ENCODE measurements at regions not wholly inside any gene's neighbourhood (a gene's known extent, or its start where the extent isn't known, plus 50 kb on each side); places are given as distances from the start of the nearest gene placed in this dataset.
A peak's percentile ranks its signal among the peaks of the same experiment; 100 is the strongest.
"Not testable (repeated sequence)": the region's sequence is repeated elsewhere in the genome, so short reads cannot be mapped to it uniquely, and the experiment has no call there.

DNA sequence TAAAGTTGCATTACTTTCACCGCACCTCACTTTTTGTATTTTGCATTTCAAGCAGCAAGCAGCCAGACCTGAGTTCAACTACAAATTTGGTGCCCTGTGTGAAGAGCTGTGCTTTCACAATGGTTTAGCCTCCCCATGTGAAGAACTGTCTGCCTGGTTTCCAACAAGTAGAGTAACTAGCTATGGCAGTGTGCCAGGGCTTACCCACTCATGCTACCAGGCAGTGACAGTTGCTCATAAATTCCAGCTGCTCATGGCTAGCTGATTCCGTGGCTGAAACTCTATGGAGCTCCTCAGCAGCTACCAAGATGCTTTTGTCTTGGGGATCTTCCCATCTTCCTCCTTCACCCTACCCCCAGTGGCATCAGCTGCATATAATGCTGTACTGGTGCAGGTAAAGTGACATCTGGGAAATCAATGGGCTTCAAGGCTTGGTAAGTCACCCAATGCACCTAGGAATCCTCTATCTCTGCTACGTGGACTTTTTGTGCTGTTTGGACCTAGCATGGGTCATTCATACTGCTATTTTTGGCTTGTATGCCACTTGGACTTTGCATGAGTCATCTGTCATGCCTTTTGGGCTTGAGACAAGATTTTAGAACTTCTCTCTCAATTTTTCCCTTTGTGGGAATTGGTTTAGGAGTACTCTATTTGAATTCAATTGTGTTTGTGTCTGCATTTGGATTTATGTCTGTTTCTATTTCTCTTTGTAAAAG lies 176.5 kb upstream of the GJE1 start:
- no peak for ATAC-seq (replicated peaks)
- Mint-ChIP-seq H3K4me3 (no peak overlapping the region), H3K27ac (no peak overlapping the region), H3K27me3 (no peaks in the 10 kb centered on the region), H3K4me1 (no peaks in the 10 kb centered on the region), H3K36me3 (peaks cover 0 to 6% of the 10 kb centered on the region in 2 donors), H3K9me3 (peaks cover 15 to 16% of the 10 kb centered on the region in 2 donors)
- no peak for DNase-seq

DNA sequence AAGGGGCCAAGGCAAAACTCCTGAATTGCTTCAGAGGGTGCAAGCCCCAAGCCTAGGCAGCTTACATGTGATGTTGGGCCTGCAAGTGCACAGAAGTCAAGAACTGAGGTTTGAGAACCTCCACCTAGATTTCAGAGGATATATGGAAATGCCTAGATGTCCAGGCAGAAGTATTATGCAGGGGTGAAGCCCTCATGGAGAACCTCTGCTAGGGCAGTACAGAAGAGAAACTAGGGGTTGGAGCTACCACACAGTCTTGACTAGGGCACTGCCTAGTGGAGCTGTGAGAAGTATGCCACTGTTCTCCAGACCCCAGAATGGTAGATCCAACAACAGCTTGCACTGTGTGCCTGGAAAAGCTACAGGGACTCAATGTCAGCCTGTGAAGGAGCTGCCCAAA lies 179.7 kb upstream of the GJE1 start:
- H3K9me3 Mint-ChIP-seq: peaks cover 15 to 16% of the 10 kb centered on the region in 2 donors
- no peak overlapping the region for H3K4me3 Mint-ChIP-seq
- H3K4me1 Mint-ChIP-seq: no peaks in the 10 kb centered on the region
- no peaks in the 10 kb centered on the region for H3K27me3 Mint-ChIP-seq
- no peak for DNase-seq
- no peak for ATAC-seq (replicated peaks)
- H3K36me3 Mint-ChIP-seq: peaks cover 0 to 6% of the 10 kb centered on the region in 2 donors
- no peak overlapping the region for H3K27ac Mint-ChIP-seq

DNA sequence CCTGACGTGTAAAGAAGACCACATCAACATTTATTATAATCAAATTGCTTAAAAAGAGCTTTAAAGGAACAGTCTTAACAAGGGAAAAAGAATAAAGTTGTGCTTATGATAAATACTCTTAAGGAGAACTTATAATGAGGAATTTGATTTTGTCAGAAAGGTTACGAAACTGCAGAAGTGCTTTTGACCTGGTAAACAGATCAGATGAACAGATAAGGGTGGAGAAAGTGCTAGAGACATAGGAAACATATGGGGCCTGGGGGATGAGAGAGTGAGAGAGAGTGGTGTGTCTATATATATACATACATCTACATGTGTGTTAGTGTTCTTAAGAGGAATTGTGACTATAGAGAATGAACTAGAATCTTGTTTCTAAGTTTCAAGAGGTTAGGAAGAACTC lies 186.2 kb upstream of the GJE1 start:
- Mint-ChIP-seq H3K27me3 (no peaks in the 10 kb centered on the region), H3K9me3 (peaks cover 8 to 12% of the 10 kb centered on the region in 2 donors), H3K27ac (no peak overlapping the region), H3K4me3 (no peak overlapping the region), H3K4me1 (no peaks in the 10 kb centered on the region), H3K36me3 (peaks cover 0 to 2% of the 10 kb centered on the region in 2 donors)
- ATAC-seq (replicated peaks): no peak
- DNase-seq: no peak

DNA sequence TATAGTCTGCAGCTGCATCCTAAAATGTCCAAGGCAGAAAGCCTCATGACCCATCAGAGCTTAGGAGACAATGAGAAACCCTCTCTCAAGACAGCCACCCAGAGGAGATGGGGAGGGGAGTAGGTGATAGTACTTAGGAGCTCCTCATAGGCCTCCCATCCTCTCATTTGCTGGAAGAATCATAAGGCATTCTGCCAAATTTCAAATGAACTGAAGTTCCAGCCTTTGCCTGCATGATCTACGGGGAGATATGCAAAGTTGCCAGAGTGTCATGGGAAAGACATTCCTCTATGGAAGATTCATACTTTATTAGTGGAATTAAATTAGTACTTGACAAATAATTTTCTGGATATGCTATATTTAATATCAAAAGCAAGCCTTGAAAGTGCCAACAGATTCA lies 194.1 kb upstream of the GJE1 start:
- Mint-ChIP-seq H3K27ac (no peak overlapping the region), H3K4me3 (no peak overlapping the region), H3K4me1 (no peaks in the 10 kb centered on the region), H3K36me3 (no peaks in the 10 kb centered on the region), H3K27me3 (no peaks in the 10 kb centered on the region), H3K9me3 (peaks cover 8% of the 10 kb centered on the region in 2 donors)
- ATAC-seq (replicated peaks) (no peak), DNase-seq (no peak)

DNA sequence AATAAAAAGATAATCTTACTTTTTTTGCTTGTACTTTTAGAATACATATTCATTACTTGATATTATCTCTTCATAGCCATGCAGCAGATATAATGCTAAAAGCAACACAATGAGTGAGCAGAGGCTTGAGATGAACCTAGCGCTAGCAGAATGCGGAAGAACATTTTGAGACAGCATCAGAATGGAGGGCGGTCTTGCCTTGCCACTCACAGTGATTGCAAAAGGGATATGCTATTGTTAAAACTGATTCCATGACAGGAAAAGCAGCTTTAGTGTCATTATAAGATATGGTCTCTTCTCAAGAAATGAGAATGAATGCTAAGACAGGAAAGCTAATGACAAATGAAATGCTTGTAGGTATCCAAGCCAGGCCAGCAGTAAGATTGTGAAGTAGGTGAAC lies 200.0 kb upstream of the GJE1 start:
- Mint-ChIP-seq H3K9me3 (no peaks in the 10 kb centered on the region), H3K27ac (no peak overlapping the region), H3K4me1 (no peaks in the 10 kb centered on the region), H3K27me3 (no peaks in the 10 kb centered on the region), H3K36me3 (no peaks in the 10 kb centered on the region), H3K4me3 (no peak overlapping the region)
- DNase-seq (no peak), ATAC-seq (replicated peaks) (no peak)

DNA sequence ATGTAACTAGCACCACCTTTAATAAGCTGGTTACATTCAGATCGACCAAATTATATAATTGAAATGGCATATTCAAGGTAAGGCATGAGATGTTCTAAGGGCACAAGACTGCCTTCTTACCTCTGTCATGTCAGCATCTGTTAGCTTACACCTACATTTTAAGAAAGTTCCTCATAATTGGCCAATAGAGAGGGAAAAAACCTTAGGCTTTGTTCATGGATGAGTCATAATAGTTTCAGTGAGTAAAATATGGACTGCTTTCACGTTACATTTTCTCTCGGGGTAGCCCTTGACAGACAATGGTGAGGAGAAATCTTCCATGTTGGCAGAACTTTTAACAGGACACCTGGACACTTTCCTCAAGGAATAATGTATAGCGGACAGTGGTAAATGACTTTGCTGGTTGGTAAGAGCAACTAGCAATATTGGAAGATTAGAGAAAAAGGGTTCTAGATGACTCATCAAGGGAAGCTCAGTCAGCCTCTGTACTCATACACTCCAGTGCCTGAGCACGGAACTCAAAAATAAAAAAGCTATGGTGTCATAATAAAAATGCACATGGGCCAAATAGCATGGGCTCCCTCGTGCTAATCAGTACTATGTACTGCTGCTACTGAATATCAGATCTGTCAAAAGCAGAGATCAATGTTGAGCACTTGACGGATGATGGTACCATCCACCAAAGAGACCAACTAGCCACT lies 206.4 kb upstream of the GJE1 start:
- H3K4me3 Mint-ChIP-seq, H3K4me1 Mint-ChIP-seq, H3K27ac Mint-ChIP-seq, DNase-seq, H3K27me3 Mint-ChIP-seq, H3K9me3 Mint-ChIP-seq, H3K36me3 Mint-ChIP-seq: not testable (repeated sequence)
- ATAC-seq (replicated peaks): peak; percentile 61 to 65

DNA sequence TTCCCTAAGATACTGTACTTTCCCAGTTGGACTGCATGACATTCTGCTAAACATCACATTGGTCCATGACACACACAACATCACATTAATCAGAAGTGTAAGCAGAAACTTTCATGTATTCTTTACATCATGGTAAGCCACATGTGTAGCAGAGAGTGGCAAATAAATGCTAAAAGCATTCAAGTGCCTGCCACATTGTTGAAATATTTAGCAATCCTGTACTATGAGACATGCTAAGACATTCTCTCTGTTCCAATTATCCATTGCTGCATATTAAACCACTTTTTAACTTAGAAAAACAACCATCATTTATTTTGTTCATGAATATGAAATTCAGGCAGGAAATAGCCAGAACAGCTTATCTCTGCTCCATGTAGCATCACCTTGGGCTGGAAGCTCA lies 207.7 kb upstream of the GJE1 start:
- no peaks in the 10 kb centered on the region for H3K4me1 Mint-ChIP-seq
- no peaks in the 10 kb centered on the region for H3K9me3 Mint-ChIP-seq
- no peak overlapping the region for H3K27ac Mint-ChIP-seq
- no peak for DNase-seq
- no peak for ATAC-seq (replicated peaks)
- H3K36me3 Mint-ChIP-seq: no peaks in the 10 kb centered on the region
- no peaks in the 10 kb centered on the region for H3K27me3 Mint-ChIP-seq
- H3K4me3 Mint-ChIP-seq: no peak overlapping the region

DNA sequence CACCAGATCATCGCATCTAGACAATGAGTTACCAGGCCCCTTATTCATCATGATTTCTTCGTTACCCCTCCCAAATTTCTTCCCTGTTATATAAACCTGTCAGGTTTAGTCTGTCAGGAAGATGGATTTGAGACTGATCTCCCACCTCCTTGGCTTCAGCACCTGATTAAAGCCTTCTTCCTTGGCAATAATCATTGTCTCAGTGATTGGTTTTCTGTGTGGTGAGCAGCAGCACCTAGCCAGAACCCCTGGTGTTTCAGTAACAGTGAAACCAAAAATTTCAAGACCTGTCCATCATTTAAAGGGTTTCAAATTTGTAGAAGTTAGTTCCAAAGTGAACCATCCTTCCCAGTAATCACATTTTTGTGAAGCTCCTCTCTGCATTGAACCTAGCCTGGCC lies 209.8 kb upstream of the GJE1 start:
- H3K9me3 Mint-ChIP-seq: no peaks in the 10 kb centered on the region
- H3K36me3 Mint-ChIP-seq: no peaks in the 10 kb centered on the region
- no peak overlapping the region for H3K27ac Mint-ChIP-seq
- H3K27me3 Mint-ChIP-seq: no peaks in the 10 kb centered on the region
- DNase-seq: no peak
- ATAC-seq (replicated peaks): no peak
- no peak overlapping the region for H3K4me3 Mint-ChIP-seq
- H3K4me1 Mint-ChIP-seq: no peaks in the 10 kb centered on the region

DNA sequence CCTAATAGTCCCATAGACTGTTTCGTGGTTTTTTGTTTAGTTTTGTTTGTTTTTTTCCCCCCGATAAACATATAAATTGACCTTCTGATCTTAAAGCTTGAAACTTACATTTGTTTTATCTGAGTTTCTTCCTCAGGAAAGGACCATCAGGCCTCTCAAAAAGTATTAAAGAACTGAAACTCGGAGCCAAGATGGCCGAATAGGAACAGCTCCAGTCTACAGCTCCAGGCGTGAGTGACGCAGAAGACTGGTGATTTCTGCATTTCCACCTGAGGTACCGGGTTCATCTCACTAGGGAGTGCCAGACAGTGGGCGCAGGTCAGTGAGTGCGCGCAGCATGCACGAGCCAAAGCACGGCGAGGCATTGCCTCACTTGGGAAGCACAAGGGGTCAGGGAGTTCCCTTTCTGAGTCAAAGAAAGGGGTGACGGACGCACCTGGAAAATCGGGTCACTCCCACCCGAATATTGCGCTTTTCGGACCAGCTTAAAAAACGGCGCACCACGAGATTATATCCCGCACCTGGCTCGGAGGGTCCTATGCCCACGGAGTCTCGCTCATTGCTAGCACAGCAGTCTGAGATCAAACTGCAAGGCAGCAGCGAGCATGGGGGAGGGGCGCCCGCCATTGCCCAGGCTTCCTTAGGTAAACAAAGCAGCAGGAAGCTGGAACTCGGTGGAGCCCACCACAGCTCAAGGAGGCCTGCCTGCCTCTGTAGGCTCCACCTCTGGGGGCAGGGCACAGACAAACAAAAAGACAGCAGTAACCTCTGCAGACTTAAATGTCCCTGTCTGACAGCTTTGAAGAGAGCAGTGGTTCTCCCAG lies 215.8 kb upstream of the GJE1 start:
- H3K9me3 Mint-ChIP-seq; H3K4me3 Mint-ChIP-seq; H3K4me1 Mint-ChIP-seq; H3K27ac Mint-ChIP-seq; DNase-seq; H3K36me3 Mint-ChIP-seq; ATAC-seq (replicated peaks); H3K27me3 Mint-ChIP-seq: not testable (repeated sequence)

DNA sequence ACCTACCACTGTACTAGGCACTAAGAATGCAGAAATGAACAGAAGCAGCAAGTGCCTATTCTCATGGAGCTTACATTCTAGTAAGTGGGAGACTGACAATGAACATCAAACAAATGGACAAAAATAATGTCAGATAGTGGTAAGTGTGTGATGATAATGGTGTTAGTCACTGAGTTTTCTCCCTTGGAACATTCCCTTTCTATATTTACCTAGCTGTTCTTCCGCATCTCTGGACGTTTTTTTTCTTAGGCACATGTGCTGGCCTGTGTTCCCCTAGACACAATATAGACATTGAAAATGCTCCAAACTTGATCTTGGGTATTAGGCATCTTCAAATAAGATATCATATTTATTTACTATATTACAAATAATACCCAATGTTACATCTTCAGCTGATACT lies 218.1 kb upstream of the GJE1 start:
- no peak overlapping the region for H3K27ac Mint-ChIP-seq
- DNase-seq (no peak), ATAC-seq (replicated peaks) (no peak)
- no peaks in the 10 kb centered on the region for H3K36me3 Mint-ChIP-seq
- H3K27me3 Mint-ChIP-seq: no peaks in the 10 kb centered on the region
- no peaks in the 10 kb centered on the region for H3K4me1 Mint-ChIP-seq
- no peak overlapping the region for H3K4me3 Mint-ChIP-seq
- H3K9me3 Mint-ChIP-seq: peaks cover 0 to 5% of the 10 kb centered on the region in 2 donors

DNA sequence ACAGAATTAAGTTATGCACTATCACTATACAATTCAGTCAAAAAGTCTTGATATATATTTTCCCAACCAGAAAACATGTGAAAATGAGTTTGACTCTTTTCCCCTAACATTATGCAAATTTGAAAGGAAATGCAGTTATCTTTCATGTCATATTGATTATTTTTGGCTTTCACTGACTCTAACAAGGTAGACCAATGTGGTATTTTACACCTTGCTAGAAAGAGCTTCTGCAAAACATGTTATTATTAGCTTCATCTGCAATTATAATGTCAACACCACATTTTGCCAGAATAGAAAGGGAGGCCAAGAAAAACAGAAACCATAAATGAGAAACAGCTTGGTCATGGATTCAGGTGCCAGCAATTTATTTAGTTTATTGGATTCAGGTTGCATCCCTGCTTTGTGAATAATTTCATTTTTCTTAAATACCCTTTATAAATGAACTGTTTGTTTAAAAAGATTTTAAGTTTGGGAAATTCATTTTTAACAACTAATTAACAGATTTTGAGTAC lies 226.1 kb upstream of the GJE1 start:
- Mint-ChIP-seq H3K27me3 (no peaks in the 10 kb centered on the region), H3K27ac (no peak overlapping the region), H3K4me3 (no peak overlapping the region), H3K9me3 (peaks cover 0 to 2% of the 10 kb centered on the region in 2 donors), H3K4me1 (no peaks in the 10 kb centered on the region), H3K36me3 (no peaks in the 10 kb centered on the region)
- ATAC-seq (replicated peaks) (no peak), DNase-seq (no peak)

DNA sequence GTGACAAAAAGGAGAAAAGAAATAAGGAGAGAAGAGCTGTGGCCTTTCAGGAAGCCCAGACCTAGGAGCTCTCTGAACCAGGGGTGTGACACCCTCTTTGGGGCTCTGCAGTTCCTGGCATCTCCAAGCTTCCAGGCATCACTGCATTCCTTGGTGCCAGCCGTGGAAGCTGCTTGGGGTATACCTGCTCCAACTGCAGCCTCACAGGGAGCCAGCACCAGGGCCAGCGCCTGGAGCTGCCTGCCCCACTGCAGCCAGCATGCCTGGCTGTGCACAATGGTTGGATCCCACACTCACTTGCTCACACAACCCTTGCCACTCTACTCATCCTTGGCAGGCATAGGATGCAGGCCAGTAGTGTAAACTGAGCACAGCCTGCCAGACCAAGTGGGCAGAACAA lies 242.1 kb upstream of the GJE1 start:
- H3K4me3 Mint-ChIP-seq: no peak overlapping the region
- H3K9me3 Mint-ChIP-seq: peaks cover 9 to 12% of the 10 kb centered on the region in 2 donors
- DNase-seq (no peak), ATAC-seq (replicated peaks) (no peak)
- H3K36me3 Mint-ChIP-seq: peaks cover 0 to 5% of the 10 kb centered on the region in 2 donors
- no peaks in the 10 kb centered on the region for H3K27me3 Mint-ChIP-seq
- no peak overlapping the region for H3K27ac Mint-ChIP-seq
- no peaks in the 10 kb centered on the region for H3K4me1 Mint-ChIP-seq

DNA sequence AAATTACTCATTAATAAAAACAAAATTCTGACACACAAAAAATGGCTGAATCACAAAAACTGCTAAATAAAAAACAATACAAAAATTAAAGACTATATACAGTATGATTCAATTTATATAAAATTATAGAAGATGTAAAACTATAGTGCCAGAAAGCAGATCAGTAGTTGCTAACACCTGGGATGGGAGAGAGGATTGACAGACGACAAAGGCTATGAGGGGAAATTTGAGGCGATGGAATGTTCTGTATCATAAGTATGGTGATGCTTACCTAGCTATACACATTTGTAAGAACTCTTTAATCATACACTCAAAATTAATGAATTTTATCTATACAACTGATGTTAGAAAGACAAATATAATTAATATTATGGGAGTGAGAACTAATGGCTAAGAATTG lies 247.9 kb upstream of the GJE1 start:
- no peaks in the 10 kb centered on the region for H3K4me1 Mint-ChIP-seq
- no peak overlapping the region for H3K27ac Mint-ChIP-seq
- H3K9me3 Mint-ChIP-seq: peaks cover 15 to 18% of the 10 kb centered on the region in 2 donors
- DNase-seq (no peak), ATAC-seq (replicated peaks) (no peak)
- H3K4me3 Mint-ChIP-seq: no peak overlapping the region
- H3K36me3 Mint-ChIP-seq: peaks cover 0 to 3% of the 10 kb centered on the region in 2 donors
- no peaks in the 10 kb centered on the region for H3K27me3 Mint-ChIP-seq

DNA sequence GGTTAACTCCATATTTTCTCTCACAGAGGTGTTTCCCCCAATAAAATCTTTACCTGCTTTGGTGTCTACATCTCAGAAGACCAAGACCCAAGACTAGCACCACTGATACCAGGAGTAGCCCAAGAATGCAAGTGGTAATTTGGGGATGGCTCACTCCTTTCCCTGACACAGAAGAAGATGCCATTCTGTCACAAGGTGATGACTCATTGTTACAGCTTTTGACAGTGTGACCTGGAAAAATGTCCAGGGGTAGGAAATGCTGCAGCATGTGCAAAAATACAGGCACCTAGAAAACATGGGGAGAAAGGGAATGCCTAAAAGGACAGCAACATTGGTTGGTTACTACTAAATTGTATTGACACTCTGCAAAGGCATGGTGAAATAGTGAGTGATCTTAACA lies 254.0 kb upstream of the GJE1 start:
- no peaks in the 10 kb centered on the region for H3K27me3 Mint-ChIP-seq
- H3K4me3 Mint-ChIP-seq: no peak overlapping the region
- no peaks in the 10 kb centered on the region for H3K4me1 Mint-ChIP-seq
- no peaks in the 10 kb centered on the region for H3K36me3 Mint-ChIP-seq
- H3K27ac Mint-ChIP-seq: no peak overlapping the region
- H3K9me3 Mint-ChIP-seq: peaks cover 4% of the 10 kb centered on the region in 2 donors
- DNase-seq: no peak
- no peak for ATAC-seq (replicated peaks)

Data from stimulated activated naive B cell treated with anti-CD40 and anti-IgM and Interleukin-4, amounts not matched to agents 10 μg/mL and 1 μg/mL and 100 μg/mL, for 72 hours (primary cell).